ENCODE measurements at regions not wholly inside any gene's neighbourhood (a gene's known extent, or its start where the extent isn't known, plus 50 kb on each side); places are given as distances from the start of the nearest gene placed in this dataset.

GRCh38 chr1:88284066-88284465 is 400.0 kb upstream of the PKN2 start:
- Histone ChIP-seq H3K9ac (ENCODE audit: low read depth, low read length) (no peak overlapping the region), H3K9me3 (replicated peaks; ENCODE audit: low read length) (no peaks in the 10 kb centered on the region), H3K4me1 (ENCODE audit: control insufficient read depth, insufficient read depth, low read length) (peaks cover 6% of the 10 kb centered on the region), H3K27me3 (ENCODE audit: control insufficient read depth, insufficient read depth, low read length) (no peaks in the 10 kb centered on the region), H3K4me3 (ENCODE audit: low read length) (no peak overlapping the region), H3K4me2 (ENCODE audit: low read length) (no peak overlapping the region), H3K36me3 (ENCODE audit: insufficient read depth, low read length) (no peaks in the 10 kb centered on the region)

DNA sequence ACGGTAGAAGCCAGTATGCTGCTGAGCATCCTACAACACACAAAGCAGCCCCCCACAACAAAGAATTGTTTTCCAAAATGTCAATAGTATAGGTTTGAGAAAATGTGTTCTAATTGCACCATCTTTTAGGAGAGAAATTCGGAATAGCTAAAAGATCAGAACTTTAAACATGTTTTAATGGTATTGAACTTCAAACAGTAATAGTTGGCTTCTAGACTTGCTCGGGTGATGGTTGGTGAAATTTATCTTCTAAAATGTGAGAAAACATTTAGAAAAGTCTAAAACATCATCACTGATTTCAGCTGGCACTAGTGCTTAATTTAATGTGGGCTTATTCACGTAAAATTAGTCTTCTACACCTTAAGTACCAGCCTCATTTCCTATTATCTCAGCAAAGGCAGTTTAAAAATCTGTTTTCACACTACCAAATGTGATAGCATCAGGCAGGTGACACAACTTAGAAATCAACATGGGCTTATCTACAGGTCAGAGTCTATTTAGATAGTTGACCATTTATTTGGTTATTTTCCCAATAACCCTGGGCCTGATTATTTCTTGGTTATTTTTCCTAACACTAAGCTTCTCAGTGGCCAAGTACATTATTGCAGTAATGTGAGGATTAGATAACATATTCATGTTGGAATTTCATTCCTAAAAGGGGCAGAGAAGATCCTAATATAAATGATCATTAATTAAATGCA is 399.3 kb upstream of the PKN2 start:
- no peak overlapping the region for H3K4me3 ChIP-seq (ENCODE audit: low read length)
- no peak overlapping the region for H3K4me2 ChIP-seq (ENCODE audit: low read length)
- no peaks in the 10 kb centered on the region for H3K9me3 ChIP-seq (replicated peaks; ENCODE audit: low read length)
- no peaks in the 10 kb centered on the region for H3K27me3 ChIP-seq (ENCODE audit: control insufficient read depth, insufficient read depth, low read length)
- H3K9ac ChIP-seq (ENCODE audit: low read depth, low read length) = no peak overlapping the region
- H3K4me1 ChIP-seq (ENCODE audit: control insufficient read depth, insufficient read depth, low read length) = peaks cover 6% of the 10 kb centered on the region
- H3K36me3 ChIP-seq (ENCODE audit: insufficient read depth, low read length) = no peaks in the 10 kb centered on the region

- Histone ChIP-seq H3K9me3 (replicated peaks; ENCODE audit: low read length) (no peaks in the 10 kb centered on the region), H3K9ac (ENCODE audit: low read depth, low read length) (no peak overlapping the region), H3K4me3 (ENCODE audit: low read length) (no peak overlapping the region), H3K27me3 (ENCODE audit: control insufficient read depth, insufficient read depth, low read length) (peaks cover 3% of the 10 kb centered on the region), H3K36me3 (ENCODE audit: insufficient read depth, low read length) (no peaks in the 10 kb centered on the region), H3K4me2 (ENCODE audit: low read length) (no peak overlapping the region), H3K4me1 (ENCODE audit: control insufficient read depth, insufficient read depth, low read length) (peaks cover 6% of the 10 kb centered on the region)
These were observed 397.4 kb upstream of the PKN2 start for GRCh38 chr1:88286716-88287115.

DNA sequence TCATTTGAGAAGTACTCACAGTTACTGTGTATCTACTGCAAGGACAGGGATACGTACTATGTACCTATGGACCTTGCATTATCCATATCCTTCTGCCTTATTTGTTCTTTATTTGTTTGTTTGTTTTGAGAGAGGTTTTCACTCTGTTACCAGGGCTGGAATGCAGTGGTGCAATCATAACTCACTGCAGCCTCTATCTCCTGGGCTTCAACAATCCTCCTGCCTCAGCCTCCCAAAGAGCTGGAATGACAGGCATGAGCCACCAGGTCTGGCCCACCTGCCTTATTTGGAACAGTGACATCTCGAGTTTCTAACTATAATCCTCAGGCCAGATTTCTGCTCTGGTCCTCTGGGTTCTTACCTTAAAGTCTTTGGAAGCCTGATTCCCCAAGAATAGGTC is 395.5 kb upstream of the PKN2 start:
- Histone ChIP-seq H3K9me3 (replicated peaks; ENCODE audit: low read length) (no peaks in the 10 kb centered on the region), H3K36me3 (ENCODE audit: insufficient read depth, low read length) (no peaks in the 10 kb centered on the region), H3K9ac (ENCODE audit: low read depth, low read length) (no peak overlapping the region), H3K27me3 (ENCODE audit: control insufficient read depth, insufficient read depth, low read length) (peaks cover 7% of the 10 kb centered on the region), H3K4me3 (ENCODE audit: low read length) (no peak overlapping the region), H3K4me2 (ENCODE audit: low read length) (no peak overlapping the region), H3K4me1 (ENCODE audit: control insufficient read depth, insufficient read depth, low read length) (peaks cover 6% of the 10 kb centered on the region)

DNA sequence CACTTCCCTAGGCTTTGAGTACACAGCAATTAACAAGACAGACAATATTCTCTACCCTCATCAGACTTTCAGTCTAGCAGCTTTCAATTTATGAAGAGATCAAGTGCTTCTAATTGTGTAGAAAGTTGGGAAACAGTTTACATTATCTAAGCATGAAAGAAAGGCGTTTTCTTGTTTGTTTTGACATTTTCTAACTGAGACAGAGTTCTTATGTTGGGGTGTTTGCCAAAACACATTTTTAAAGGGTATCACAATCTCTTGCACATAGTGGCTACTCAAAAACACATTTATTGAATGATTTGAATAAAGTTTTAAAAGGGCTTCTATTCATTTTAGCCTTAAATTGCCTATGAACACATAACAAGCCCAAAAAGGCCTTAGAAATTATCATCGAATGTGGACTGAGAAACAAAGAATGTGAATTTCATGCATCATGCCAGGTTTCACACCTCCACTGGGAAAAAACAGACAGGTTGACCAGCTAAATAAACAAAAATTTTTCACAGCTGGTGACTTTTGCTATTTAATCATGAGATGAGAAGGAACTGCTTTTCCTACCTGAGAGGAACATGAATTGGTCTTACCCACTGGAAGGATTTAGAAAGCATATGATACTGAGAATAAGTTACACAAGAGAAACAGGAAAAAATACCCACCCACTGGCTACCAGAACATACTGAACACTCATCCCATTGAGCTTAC is 394.5 kb upstream of the PKN2 start:
- Histone ChIP-seq H3K4me2 (ENCODE audit: low read length) (no peak overlapping the region), H3K27me3 (ENCODE audit: control insufficient read depth, insufficient read depth, low read length) (peaks cover 10% of the 10 kb centered on the region), H3K36me3 (ENCODE audit: insufficient read depth, low read length) (no peaks in the 10 kb centered on the region), H3K4me1 (ENCODE audit: control insufficient read depth, insufficient read depth, low read length) (peaks cover 2% of the 10 kb centered on the region), H3K9me3 (replicated peaks; ENCODE audit: low read length) (no peaks in the 10 kb centered on the region), H3K9ac (ENCODE audit: low read depth, low read length) (no peak overlapping the region), H3K4me3 (ENCODE audit: low read length) (no peak overlapping the region)

- H3K4me1 ChIP-seq (ENCODE audit: control insufficient read depth, insufficient read depth, low read length) = no peaks in the 10 kb centered on the region
- no peak overlapping the region for H3K9ac ChIP-seq (ENCODE audit: low read depth, low read length)
- H3K9me3 ChIP-seq (replicated peaks; ENCODE audit: low read length) = no peaks in the 10 kb centered on the region
- no peak overlapping the region for H3K4me2 ChIP-seq (ENCODE audit: low read length)
- peaks cover 10% of the 10 kb centered on the region for H3K27me3 ChIP-seq (ENCODE audit: control insufficient read depth, insufficient read depth, low read length)
- no peak overlapping the region for H3K4me3 ChIP-seq (ENCODE audit: low read length)
- no peaks in the 10 kb centered on the region for H3K36me3 ChIP-seq (ENCODE audit: insufficient read depth, low read length)
These were observed 392.3 kb upstream of the PKN2 start for GRCh38 chr1:88291611-88292354.

GRCh38 chr1:88293691-88294190 is 390.3 kb upstream of the PKN2 start:
- H3K36me3 ChIP-seq (ENCODE audit: insufficient read depth, low read length) = no peaks in the 10 kb centered on the region
- no peak overlapping the region for H3K9ac ChIP-seq (ENCODE audit: low read depth, low read length)
- H3K27me3 ChIP-seq (ENCODE audit: control insufficient read depth, insufficient read depth, low read length) = peaks cover 10% of the 10 kb centered on the region
- no peaks in the 10 kb centered on the region for H3K4me1 ChIP-seq (ENCODE audit: control insufficient read depth, insufficient read depth, low read length)
- no peaks in the 10 kb centered on the region for H3K9me3 ChIP-seq (replicated peaks; ENCODE audit: low read length)
- no peak overlapping the region for H3K4me2 ChIP-seq (ENCODE audit: low read length)
- H3K4me3 ChIP-seq (ENCODE audit: low read length) = no peak overlapping the region

DNA sequence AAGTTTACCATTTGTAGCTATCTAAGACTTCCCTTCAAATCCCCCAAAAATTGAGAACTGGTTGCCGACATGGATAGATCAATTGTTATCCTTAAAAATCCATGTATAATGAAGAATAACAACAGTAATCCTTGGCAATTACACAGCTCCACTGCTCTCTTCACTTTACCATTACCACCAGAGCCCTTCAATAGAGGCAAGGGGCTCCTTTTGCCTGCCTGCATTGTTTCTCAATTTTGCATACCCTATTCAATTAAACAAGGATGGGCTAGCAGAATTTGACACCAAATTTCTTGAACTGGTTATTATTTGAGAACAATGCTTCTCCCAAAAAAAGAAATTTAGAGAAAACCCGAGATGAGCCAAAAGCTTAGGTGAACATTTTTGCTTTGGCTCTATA is 387.8 kb upstream of the PKN2 start:
- H3K4me3 ChIP-seq (ENCODE audit: low read length) = no peak overlapping the region
- H3K36me3 ChIP-seq (ENCODE audit: insufficient read depth, low read length) = no peaks in the 10 kb centered on the region
- H3K4me2 ChIP-seq (ENCODE audit: low read length) = no peak overlapping the region
- no peak overlapping the region for H3K9ac ChIP-seq (ENCODE audit: low read depth, low read length)
- peaks cover 17% of the 10 kb centered on the region for H3K27me3 ChIP-seq (ENCODE audit: control insufficient read depth, insufficient read depth, low read length)
- no peaks in the 10 kb centered on the region for H3K9me3 ChIP-seq (replicated peaks; ENCODE audit: low read length)
- H3K4me1 ChIP-seq (ENCODE audit: control insufficient read depth, insufficient read depth, low read length) = no peaks in the 10 kb centered on the region

DNA sequence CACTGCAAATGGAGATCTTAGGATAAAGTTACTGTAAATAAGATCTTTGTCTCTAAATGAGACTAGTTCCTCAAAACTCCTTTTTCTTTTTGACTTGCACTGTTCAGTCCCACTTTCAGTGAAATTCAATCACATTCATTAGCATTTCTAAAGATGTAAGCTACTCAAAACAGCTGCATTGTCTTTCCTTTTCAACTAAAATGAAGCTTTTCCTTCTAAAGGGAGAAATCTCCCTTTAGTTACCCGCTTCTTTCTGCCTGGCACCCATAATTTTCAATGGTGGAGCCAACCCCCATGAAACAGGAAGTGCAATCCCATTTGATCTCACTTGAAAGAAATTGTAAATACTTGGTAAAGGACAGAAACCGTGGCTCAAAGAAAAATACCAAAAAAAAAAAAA is 387.4 kb upstream of the PKN2 start:
- H3K4me3 ChIP-seq (ENCODE audit: low read length) = no peak overlapping the region
- H3K9ac ChIP-seq (ENCODE audit: low read depth, low read length) = no peak overlapping the region
- no peaks in the 10 kb centered on the region for H3K9me3 ChIP-seq (replicated peaks; ENCODE audit: low read length)
- H3K36me3 ChIP-seq (ENCODE audit: insufficient read depth, low read length) = no peaks in the 10 kb centered on the region
- no peaks in the 10 kb centered on the region for H3K4me1 ChIP-seq (ENCODE audit: control insufficient read depth, insufficient read depth, low read length)
- H3K4me2 ChIP-seq (ENCODE audit: low read length) = no peak overlapping the region
- peaks cover 18% of the 10 kb centered on the region for H3K27me3 ChIP-seq (ENCODE audit: control insufficient read depth, insufficient read depth, low read length)

DNA sequence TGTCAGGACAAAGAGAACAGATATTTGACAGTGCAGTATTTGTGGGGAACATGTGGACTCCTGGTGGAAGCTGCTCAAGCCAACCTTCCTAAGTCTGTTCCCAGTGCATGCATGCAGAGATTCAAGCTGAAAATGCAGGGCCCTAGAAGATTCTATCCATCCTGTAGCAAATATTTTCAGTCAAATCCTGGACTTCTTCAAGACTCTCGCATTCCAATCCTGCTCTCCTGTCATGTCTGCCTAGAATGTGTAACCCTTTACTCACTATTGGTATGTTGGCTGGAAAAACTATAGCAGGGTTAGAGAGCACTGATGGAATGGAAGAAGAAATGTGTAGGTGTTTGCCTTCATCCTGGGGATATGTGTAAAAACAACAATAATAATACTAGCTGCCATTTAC is 385.6 kb upstream of the PKN2 start:
- H3K36me3 ChIP-seq (ENCODE audit: insufficient read depth, low read length) = no peaks in the 10 kb centered on the region
- peaks cover 14% of the 10 kb centered on the region for H3K27me3 ChIP-seq (ENCODE audit: control insufficient read depth, insufficient read depth, low read length)
- H3K9ac ChIP-seq (ENCODE audit: low read depth, low read length) = no peak overlapping the region

DNA sequence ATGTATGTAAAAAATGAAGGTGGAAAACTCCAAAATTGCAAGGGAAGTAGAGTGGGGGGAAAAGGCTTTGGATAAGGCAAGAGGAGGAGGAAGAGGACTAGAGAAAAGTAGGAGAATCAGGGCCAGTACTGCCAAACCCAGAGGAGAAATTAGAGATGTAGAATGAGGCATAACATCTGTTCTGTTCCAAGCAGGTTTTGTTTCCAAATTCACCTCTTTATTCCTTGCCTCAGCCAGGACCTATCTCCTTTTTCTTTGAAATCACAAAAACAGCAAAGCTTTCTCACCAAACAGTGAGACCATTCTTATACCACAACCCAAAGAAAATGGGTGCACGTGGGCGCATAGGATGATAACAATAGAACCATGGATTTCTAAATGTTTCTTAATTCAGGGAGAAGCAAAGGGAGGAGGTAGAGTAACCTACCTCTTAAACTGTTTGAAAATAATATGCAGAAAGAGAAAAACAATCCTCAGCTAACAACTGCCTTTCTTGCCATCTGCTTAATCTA is 383.3 kb upstream of the PKN2 start:
- Histone ChIP-seq H3K4me2 (ENCODE audit: low read length) (no peak overlapping the region), H3K27me3 (ENCODE audit: control insufficient read depth, insufficient read depth, low read length) (peaks cover 10% of the 10 kb centered on the region), H3K9me3 (replicated peaks; ENCODE audit: low read length) (no peaks in the 10 kb centered on the region), H3K4me3 (ENCODE audit: low read length) (no peak overlapping the region), H3K9ac (ENCODE audit: low read depth, low read length) (no peak overlapping the region), H3K4me1 (ENCODE audit: control insufficient read depth, insufficient read depth, low read length) (no peaks in the 10 kb centered on the region), H3K36me3 (ENCODE audit: insufficient read depth, low read length) (no peaks in the 10 kb centered on the region)

More for the DNA sequence above, 385.6 kb upstream of the PKN2 start:
- H3K4me1 ChIP-seq (ENCODE audit: control insufficient read depth, insufficient read depth, low read length) = no peaks in the 10 kb centered on the region
- no peak overlapping the region for H3K4me3 ChIP-seq (ENCODE audit: low read length)
- no peak overlapping the region for H3K4me2 ChIP-seq (ENCODE audit: low read length)
- H3K9me3 ChIP-seq (replicated peaks; ENCODE audit: low read length) = no peaks in the 10 kb centered on the region
